GM12874 (cell line): ENCODE measurements at regions not wholly inside any gene's neighbourhood (a gene's known extent, or its start where the extent isn't known, plus 50 kb on each side); places are given as distances from the start of the nearest gene placed in this dataset.

Experiments used
- TF ChIP-seq, protein P1 (sequence below): IDR thresholded peaks from 2 replicates; pipeline ENCODE4 v1.5.1; 2011; ENCODE audit warnings: low read depth, mild to moderate bottlenecking, control low read depth, low read length, moderate library complexity; ENCODE audit not compliant: insufficient read depth

DNA sequence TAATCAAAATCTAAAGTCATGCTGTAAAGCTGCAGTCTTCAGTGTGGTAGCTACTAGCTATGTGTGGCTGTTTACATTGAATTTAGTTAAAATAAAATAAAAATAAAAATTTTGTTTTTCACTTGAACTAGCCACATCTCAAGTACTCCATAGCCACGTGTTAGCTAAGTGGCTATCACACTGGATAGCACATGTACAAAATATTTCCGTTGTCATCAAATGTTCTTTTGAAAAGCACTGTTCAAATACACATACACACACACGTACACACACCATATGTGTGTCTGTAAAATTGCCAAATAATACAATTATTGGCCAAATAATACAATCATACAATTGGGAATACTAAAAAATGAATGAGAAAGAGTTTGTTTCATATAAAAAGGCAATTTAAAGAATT, 778.2 kb upstream of the FLRT2 start:
- TF ChIP-seq, protein P1, sequence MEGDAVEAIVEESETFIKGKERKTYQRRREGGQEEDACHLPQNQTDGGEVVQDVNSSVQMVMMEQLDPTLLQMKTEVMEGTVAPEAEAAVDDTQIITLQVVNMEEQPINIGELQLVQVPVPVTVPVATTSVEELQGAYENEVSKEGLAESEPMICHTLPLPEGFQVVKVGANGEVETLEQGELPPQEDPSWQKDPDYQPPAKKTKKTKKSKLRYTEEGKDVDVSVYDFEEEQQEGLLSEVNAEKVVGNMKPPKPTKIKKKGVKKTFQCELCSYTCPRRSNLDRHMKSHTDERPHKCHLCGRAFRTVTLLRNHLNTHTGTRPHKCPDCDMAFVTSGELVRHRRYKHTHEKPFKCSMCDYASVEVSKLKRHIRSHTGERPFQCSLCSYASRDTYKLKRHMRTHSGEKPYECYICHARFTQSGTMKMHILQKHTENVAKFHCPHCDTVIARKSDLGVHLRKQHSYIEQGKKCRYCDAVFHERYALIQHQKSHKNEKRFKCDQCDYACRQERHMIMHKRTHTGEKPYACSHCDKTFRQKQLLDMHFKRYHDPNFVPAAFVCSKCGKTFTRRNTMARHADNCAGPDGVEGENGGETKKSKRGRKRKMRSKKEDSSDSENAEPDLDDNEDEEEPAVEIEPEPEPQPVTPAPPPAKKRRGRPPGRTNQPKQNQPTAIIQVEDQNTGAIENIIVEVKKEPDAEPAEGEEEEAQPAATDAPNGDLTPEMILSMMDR: no peak

DNA sequence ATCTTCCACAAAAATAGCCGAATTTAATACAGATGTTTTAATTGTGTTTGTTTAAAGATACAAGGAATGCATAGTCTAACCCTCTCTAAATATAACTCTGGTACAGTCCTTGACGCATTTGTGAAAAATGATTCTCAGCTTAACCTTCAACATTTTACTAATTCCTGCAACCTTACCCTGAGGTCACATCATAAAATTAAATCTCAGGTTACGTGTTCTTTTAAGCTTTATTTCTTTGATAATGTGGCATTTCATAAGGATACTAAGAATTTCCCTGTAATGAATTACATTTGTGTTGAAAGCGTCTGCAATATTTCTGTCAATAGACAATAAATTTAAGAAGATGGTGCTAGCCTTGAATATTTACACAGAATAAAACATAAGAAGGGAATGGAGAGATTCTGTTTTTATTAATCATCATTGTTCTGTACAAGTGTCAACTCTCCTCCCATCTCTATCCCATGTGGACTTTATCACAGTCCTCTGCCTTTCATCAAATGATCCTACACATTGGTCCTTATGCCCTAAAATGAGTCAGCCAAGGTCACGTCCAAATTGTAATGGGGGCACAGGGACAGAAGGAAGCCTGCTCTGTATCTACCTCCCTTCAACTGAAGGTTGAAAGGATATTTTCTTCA, 769.3 kb upstream of the FLRT2 start:
- TF ChIP-seq, protein P1: no peak

GRCh38 chr14:84767434-84767833, 762.5 kb upstream of the FLRT2 start:
- TF ChIP-seq, protein P1: no peak

GRCh38 chr14:84770030-84770429, 759.9 kb upstream of the FLRT2 start:
- TF ChIP-seq, protein P1: no peak

GRCh38 chr14:84777356-84777755, 752.6 kb upstream of the FLRT2 start:
- TF ChIP-seq, protein P1: no peak

DNA sequence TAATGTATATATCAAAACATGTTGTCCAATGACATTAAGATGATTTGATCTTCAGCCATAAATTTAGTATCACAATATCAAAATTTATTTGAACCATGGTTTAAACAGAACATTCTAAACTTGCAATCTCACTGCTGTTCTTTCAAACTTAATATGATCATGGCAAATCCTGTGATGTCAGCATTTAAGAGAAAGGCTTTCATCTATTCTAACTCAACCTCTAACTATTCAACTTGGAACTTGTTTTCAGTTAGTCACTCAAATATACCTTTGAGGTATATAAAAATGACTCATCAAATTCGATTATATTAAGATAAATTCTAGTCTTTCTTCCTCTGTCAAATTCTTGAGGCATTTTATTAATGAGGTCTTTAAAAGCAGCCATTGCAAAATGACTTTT, 747.0 kb upstream of the FLRT2 start:
- TF ChIP-seq, protein P1: no peak

- TF ChIP-seq, protein P1: no peak
These were observed 746.4 kb upstream of the FLRT2 start for GRCh38 chr14:84783511-84783910.
